ENCODE measurements at regions not wholly inside any gene's neighbourhood (a gene's known extent, or its start where the extent isn't known, plus 50 kb on each side); places are given as distances from the start of the nearest gene placed in this dataset.

DNA sequence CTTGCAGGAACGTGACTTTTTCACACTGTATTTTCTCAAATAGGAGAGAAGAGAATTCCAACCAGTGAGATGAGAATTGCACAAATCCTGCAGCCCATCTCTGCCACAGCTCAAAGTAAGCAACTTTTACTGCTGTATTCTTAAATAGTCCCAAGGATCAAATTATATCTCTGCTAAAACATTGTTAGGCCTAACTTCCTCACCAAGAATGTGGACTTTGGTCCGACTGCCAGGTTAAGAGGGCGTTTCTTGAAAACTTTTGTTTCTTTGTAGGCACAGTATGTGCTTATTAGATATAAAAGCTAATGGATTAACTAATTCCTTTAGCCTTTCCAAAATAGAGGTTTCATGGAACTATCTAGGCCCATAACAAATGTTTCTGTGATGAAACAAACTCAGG is 61.4 kb upstream of the IFNG-AS1 start:
- Histone ChIP-seq H3K27ac (no peak overlapping the region), H3K4me1 (peaks cover 0 to 9% of the 10 kb centered on the region in 2 donors)
- no peak for DNase-seq (ENCODE audit: low spot score in 2 of 2)

DNA sequence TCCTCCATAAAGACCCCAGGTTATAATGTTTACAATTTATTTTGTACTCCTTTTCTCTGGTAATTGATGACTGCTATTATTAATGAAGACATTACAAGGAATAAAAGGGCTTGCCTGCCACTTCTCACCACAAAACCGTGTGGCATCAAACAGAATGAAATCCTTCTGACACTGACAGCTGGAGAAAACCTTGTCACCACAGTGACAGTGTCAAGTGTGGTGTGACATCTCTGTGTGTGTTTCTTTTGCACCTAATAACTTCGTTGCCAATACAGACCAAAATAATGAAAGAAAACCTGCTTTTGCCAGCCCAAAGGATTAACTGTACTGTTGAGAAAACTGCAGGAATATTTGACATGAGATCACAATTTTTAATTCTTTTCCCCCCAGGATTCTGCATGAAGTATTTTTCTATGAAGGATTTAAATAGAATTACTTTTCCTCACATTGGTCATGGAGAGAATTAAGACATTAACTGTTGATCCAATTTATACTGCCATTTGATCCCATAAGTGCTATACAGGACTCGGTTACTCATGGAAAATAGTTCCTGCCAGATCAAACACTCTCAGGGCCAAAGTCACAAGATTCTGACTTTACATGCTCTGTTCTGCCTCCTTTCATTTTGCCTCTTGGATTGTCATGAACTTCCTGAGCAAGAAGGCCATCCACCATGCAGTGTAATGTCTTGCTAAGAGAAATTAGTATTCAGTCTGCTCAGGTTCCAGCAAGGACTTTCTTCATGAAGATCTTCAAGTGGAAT is 60.4 kb upstream of the IFNG-AS1 start:
- Histone ChIP-seq H3K36me3 (no peaks in the 10 kb centered on the region), H3K4me1 (peaks cover 0 to 9% of the 10 kb centered on the region in 2 donors), H3K27ac (peak overlapping the region in 1 of 2 donors; percentile 14), H3K4me3 (no peak overlapping the region), H3K9me3 (no peaks in the 10 kb centered on the region), H3K27me3 (no peaks in the 10 kb centered on the region)
- DNase-seq (ENCODE audit: low spot score in 2 of 2): no peak
- TF ChIP-seq, protein P1, sequence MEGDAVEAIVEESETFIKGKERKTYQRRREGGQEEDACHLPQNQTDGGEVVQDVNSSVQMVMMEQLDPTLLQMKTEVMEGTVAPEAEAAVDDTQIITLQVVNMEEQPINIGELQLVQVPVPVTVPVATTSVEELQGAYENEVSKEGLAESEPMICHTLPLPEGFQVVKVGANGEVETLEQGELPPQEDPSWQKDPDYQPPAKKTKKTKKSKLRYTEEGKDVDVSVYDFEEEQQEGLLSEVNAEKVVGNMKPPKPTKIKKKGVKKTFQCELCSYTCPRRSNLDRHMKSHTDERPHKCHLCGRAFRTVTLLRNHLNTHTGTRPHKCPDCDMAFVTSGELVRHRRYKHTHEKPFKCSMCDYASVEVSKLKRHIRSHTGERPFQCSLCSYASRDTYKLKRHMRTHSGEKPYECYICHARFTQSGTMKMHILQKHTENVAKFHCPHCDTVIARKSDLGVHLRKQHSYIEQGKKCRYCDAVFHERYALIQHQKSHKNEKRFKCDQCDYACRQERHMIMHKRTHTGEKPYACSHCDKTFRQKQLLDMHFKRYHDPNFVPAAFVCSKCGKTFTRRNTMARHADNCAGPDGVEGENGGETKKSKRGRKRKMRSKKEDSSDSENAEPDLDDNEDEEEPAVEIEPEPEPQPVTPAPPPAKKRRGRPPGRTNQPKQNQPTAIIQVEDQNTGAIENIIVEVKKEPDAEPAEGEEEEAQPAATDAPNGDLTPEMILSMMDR (IDR thresholded peaks at IDR 0.05): no peak
- intact Hi-C loops (cut with DNase I): no loop called here

More for the DNA sequence above, 61.4 kb upstream of the IFNG-AS1 start:
- Histone ChIP-seq H3K4me3 (no peak overlapping the region), H3K27me3 (no peaks in the 10 kb centered on the region), H3K36me3 (no peaks in the 10 kb centered on the region), H3K9me3 (no peaks in the 10 kb centered on the region)
- intact Hi-C loops (cut with DNase I): no loop called here
- TF ChIP-seq, protein P1 (IDR thresholded peaks at IDR 0.05): no peak

DNA sequence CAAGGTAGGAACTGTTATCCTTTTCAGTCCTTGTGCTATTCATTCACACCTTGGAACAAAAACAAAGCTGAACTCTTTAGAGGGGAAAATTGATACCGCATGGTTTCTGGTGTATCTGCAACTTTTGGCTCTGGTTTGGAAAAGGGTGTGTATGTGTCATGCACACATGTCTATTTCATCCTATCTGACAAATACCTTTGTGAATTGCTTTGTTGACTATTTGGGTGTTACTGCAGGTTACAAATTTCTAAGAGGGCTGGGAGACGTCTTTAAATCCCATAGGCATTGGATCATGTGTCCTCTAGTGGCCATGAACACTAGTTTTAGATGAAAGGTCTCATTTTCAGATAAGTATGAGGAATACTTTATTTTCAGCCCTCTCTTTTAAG is 59.9 kb upstream of the IFNG-AS1 start:
- Histone ChIP-seq H3K27me3 (no peaks in the 10 kb centered on the region), H3K4me1 (peaks cover 0 to 9% of the 10 kb centered on the region in 2 donors), H3K4me3 (no peak overlapping the region), H3K36me3 (no peaks in the 10 kb centered on the region), H3K9me3 (no peaks in the 10 kb centered on the region), H3K27ac (peak overlapping the region in 1 of 2 donors; percentile 14)
- no peak for DNase-seq (ENCODE audit: low spot score in 2 of 2)
- intact Hi-C loops (cut with DNase I): no loop called here
- TF ChIP-seq, protein P1 (IDR thresholded peaks at IDR 0.05): no peak

DNA sequence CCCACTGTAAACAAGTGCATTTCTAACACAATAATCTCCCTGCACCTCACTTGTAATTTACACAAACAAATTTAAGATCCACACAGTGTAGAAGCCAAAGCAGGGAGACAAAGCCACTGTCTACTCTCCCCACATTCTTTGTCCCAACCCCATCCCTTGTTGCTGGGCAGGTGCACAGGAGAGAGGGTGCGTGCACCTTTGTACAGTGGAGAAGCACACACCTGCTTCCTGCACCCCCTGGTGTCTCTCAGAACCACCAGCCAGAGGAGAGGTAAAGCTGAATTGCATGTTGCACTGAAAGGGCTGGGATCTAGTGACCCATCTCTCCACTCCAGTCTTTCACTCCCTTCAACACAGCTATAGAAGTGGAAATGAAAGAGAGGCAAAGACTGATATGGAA is 51.4 kb upstream of the IFNG-AS1 start:
- intact Hi-C loops (cut with DNase I): no loop called here
- Histone ChIP-seq H3K36me3 (no peaks in the 10 kb centered on the region), H3K4me3 (no peak overlapping the region), H3K27ac (no peak overlapping the region), H3K9me3 (no peaks in the 10 kb centered on the region), H3K4me1 (no peaks in the 10 kb centered on the region), H3K27me3 (no peaks in the 10 kb centered on the region)
- DNase-seq (ENCODE audit: low spot score in 2 of 2): no peak
- TF ChIP-seq, protein P1 (IDR thresholded peaks at IDR 0.05): no peak
